ENCODE measurements at regions not wholly inside any gene's neighbourhood (a gene's known extent, or its start where the extent isn't known, plus 50 kb on each side); places are given as distances from the start of the nearest gene placed in this dataset.
A peak's percentile ranks its signal among the peaks of the same experiment; 100 is the strongest.

DNA sequence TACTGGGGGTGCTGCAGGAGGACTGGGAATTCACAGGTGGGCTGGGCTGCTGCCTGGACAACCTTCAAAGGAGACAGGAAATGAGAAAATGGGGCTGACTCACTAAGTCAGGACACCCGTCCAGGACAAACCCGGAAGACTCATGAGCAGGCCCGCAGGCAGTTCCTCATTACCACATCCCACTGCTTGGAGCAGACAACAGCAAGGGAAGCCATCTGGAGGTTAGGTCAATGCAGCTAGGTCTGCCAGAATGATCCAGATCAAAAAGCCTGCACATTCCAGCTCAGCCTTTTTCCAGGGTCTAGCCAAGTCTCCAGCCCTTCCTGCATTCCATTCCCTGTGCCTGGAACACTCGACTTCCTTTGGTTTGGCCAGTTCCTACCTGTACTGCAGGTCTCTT, 536.5 kb upstream of the CDH11 start:
- no peak for DNase-seq

DNA sequence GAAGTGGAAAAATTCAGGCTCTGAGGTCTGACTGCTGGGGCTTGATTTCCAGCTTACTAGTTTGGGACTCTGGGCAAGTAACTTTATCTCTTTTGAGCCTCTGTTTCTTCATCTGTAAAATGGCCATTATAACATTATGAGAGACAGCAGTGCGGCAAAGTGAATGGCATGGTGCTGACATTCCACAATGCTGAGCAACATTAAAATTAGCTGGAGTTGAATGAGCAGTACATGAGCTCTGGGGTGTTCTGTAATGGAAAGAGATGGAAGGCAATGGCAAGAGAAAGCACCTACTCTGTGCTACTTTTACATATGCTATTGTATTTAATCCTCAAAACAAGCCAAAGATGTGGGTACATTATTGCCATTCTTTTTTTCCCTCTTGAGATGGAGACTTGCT, 535.7 kb upstream of the CDH11 start:
- no peak for DNase-seq

GRCh38 chr16:65657071-65657494, 535.2 kb upstream of the CDH11 start:
- DNase-seq, result peak; percentile 42

GRCh38 chr16:65655802-65656201, 533.9 kb upstream of the CDH11 start:
- no peak for DNase-seq

DNA sequence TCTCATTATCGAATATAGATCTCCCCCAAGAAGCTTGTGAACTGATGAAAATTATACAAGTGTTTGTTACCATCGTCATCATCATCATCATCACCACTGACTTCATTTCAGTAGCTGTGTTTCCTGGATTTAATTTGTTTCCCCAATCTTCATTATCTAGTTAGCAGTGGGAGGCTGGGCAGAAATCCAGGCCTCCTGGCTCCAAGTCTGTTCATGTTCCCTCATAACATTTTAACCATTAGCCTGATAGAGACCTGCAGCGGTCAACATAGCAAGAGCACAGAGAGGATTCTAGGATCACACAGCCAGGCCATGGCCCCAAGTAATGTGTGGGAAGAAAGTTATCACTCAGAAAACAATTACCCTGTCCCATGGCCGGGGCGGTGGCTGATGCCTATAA, 526.2 kb upstream of the CDH11 start:
- no peak for DNase-seq

DNA sequence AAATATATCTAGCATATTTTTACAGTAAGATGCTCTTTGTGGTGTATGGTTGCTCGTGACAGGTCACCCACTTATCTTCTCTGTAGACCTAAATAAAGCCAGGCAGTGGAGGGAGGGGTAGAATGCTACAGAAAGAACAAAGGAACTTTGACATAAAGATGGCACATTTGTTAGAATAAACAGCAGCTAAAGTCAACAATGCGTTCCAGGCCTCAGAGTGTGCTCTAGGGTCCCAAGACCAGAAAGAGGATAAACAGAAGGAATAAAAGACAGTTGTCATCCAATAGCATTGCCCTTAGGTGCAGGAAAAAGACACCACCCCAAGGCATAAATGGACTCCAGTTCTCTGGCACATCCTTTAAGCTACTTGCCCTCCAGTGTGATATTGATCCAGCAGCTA, 523.0 kb upstream of the CDH11 start:
- DNase-seq, result no peak

DNA sequence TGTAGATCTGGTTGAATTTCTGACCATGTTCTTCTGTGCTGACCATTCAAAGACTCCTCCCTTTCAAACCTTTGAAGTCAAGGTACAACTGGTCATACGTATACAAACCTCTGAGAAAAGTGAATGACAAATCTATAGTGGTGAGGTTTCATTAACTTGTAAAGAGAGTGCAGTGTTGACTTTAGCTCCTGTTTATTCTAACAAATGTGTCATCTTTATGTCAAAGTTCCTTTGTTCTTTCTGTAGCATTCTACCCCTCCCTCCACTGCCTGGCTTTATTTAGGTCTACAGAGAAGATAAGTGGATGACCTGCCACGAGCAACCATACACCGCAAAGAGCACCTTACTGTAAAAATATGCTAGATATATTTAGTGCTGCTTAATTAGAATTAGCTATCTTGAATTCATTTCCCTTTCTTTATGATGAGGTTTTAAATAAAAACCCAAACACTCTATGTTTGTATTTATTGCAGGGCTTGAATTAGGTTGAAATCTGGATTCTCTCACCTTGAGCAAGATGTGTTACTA, 520.0 kb upstream of the CDH11 start:
- DNase-seq, result no peak

GRCh38 chr16:65641049-65641761, 519.3 kb upstream of the CDH11 start:
- no peak for DNase-seq

- DNase-seq, result no peak
Measured at GRCh38 chr16:65634833-65635232, 513.0 kb upstream of the CDH11 start.

DNA sequence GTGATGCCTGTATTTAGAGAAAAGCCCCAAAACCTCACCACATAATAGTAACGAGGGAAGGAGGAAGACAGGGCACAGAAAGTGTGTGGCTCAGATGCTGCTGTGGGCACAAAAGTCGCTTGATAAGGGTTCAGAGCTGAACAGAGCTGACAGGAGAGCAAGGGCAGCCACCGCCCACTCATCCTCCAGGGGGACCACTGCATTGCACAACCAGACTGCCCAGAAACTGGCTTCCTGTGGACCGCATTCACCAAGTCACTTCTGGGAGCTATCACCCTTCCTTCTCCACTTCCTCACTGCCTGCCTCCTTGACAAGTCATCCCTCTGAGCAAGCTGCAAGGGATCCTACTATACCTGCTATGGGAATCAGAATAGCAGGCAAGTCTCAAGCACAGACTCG, 512.4 kb upstream of the CDH11 start:
- DNase-seq, result no peak

- DNase-seq, result no peak
Measured at GRCh38 chr16:65624666-65625065, 502.8 kb upstream of the CDH11 start.

DNA sequence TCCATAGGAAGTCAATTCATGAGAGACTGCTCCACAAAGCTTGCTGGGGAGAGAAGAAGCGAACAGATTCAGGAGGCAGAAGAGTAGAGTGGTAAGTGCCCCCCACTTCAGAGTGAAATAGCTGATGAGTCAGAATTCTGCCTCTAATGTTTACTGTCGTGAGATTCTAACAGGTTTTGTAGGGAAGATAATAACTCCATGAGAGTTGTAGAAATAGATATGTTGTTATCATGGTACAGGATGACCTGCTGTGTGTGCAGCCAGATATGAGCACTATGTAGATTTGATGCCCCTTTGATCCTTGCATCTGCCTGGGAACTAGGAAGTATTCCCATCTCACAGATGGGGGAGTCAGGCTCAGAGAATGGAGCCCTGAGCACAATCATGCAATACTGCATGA, 502.4 kb upstream of the CDH11 start:
- DNase-seq, result no peak

DNA sequence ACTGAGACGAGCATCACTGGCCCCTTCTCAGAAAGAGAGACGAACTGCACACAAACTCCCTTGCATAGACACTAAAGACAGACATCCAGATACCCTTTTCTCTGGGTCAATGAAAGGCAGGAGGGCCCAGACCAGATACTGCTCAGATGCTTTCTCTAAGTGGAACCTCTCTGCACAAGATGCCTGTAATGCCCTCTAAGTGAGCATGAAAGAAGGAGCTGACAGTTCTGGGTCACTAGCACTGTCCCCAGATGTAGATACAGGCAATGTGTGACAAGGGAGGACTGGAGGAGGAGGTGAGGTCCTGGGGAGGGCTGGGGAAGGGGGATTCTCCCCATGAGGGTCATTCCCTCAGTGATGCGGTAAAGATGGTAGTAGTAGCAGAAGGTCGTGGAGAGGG, 501.0 kb upstream of the CDH11 start:
- peak; percentile 62 for DNase-seq

GRCh38 chr16:65622151-65622550, 500.3 kb upstream of the CDH11 start:
- no peak for DNase-seq

GRCh38 chr16:65621640-65622039, 499.8 kb upstream of the CDH11 start:
- DNase-seq, result peak; percentile 29

DNA sequence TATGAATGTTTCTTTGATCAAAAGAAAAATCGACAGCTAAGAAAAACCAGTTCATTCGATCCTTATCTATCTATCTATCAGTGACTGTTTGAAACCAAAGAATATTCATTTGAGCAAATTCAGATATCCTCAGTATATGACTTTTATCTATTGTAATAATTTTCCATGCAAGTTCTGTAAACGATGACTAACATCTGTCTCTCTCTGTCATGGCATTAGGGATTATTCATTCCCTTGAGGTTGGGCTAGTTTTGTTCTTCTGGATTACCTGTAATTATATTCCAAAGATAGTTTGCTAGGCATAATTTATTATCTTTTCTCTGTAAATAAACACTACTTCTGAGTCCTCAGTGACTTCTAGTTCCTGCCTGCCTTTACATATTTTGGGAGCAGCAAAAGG, 497.7 kb upstream of the CDH11 start:
- no peak for DNase-seq

DNA sequence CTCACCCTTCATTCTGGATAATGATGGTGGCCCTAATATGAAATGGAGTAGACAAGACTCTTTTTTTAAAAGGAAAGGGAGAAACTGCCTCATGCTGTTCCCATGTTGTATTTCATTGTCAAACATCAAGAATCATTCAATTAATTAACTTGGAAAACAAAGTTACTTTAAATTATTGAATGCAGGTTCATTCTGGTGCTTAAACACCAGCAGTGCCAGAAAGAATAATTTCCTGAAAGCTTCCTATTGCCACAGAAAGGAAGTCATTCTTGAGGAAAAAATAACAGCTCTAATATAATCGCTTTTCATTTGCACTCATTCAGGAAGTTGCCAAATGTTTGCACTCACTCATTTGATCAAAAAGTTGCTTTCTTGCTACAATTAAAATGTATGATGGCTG, 497.1 kb upstream of the CDH11 start:
- DNase-seq, result no peak

DNA sequence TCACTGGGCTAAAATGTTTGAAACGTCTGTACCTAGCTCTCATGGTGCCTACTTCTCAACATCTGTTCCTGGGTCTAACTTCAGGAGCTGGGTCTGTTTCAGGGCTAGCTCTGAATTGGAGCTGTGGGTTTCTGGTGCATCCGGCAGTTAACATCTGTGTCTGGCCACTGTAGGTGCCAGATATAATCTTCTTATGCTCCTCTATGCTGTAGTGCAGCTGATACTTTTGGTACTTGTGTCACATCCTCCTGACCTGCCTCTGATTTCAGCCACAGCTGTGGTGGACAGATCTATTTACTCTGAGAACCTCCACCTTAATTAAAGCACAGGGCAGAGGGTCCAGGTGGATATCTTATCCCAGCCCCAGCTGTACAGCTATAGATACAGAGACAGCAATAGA, 496.5 kb upstream of the CDH11 start:
- DNase-seq, result no peak

DNA sequence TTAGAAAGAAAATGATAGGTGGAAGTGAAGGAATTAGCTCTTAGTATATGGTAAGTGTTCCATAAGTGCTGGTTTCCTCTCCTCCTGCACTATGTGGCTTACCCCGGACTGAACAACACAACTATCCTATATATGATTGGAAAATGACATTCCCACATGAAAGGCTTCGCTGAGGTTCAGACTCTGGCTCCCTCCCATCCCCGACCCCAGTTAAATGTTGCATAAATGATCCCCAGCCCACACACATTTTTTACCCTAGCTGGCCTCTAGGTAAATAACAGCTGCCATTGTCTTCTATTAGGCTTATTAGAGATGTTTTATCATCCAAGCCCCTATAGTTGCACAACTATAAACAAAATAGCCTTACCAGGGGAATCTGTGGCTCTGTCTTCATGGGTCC, 495.6 kb upstream of the CDH11 start:
- DNase-seq, result no peak

- no peak for DNase-seq
Measured at GRCh38 chr16:65608455-65608854, 486.6 kb upstream of the CDH11 start.

DNA sequence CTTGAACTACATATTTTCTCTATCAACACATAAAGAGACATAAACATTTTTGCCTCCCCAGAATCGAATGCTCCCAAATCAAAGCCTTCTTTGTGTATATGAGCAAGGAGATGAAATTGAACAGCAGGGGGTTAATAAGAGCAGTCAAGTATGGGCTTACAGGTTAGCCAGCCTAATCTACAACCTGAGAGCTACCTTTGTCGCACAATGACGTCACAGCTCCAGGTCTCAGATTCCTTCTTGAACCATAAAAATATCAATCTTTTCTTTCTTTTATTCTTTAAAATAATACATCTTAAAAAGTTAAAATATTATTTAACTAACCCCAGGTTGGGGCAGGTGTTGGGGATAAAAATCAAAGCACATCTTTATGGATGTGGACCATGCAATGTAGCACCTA, 482.9 kb upstream of the CDH11 start:
- DNase-seq, result no peak

- no peak for DNase-seq
Measured at GRCh38 chr16:65601781-65602180, 479.9 kb upstream of the CDH11 start.

DNA sequence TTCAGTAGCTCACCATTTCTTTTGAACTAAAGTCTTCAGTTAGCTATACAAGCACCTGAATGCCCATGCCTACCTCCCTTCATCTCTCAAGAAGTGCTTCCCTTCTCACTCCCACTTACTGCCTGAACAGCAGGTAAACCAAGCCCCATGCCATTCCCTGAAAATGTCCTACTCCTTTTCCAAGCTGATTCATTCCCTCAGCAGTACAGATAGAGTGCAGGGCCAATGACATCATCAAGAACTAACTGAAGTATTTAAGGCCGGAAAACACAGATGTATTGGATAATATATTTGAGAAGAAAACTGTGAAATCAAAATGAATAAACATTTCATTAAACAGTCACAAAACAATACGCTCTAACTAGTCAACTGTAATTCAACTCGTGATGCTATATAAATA, 478.8 kb upstream of the CDH11 start:
- no peak for DNase-seq

DNA sequence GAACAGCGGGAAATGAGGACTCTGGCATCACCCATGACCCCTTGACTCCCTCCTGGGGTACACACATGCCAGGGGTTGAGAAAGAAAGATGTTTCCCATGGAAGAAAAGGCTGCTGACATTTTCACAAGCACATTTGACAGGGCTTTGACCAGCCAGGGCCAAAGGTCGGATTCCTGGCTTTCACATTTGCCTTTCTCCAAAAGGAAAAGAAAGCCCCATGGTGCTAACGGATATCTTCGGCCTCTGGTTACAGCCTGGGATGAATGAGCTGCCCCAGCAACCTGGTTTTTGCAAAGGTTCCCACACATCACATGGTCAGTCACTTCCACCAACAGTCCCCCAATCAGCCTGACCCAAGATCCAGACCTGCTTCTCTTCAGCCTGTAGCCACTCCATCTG, 478.2 kb upstream of the CDH11 start:
- no peak for DNase-seq

GRCh38 chr16:65598621-65599020, 476.8 kb upstream of the CDH11 start:
- DNase-seq, result peak; percentile 86

Measured in retina (tissue), 1 donor.